HG03575 (cell line): ENCODE measurements at regions not wholly inside any gene's neighbourhood (a gene's known extent, or its start where the extent isn't known, plus 50 kb on each side); places are given as distances from the start of the nearest gene placed in this dataset.

Experiments
- ATAC-seq: cut with Tn5 transposase; IDR thresholded peaks from one replicate; pipeline ENCODE4 v1.9.1; 2021; ENCODE audit not compliant: unreplicated experiment, insufficient number of reproducible peaks, low FRiP score; ENCODE audit errors: extremely low read depth

DNA sequence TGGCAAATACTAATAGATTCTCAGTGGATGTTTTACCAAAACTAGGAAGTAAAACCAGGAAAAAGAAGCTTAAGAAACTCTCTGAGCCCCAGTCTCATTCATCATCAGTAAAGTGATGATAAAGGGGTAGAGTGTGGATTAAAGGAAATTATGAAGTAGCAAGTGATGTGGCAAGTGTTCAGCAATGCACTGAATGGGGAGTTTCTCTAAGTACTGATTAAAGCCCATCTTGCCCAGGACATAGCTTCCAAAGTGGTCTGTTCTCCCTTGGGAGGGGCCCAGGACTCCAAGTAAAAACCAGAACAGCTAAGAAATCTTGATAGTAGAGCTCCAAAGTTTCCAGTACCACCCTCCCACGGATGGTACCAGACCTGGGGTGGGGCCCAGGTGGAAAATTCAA is 137.3 kb downstream of the WNT5A start:
- no peak for ATAC-seq

DNA sequence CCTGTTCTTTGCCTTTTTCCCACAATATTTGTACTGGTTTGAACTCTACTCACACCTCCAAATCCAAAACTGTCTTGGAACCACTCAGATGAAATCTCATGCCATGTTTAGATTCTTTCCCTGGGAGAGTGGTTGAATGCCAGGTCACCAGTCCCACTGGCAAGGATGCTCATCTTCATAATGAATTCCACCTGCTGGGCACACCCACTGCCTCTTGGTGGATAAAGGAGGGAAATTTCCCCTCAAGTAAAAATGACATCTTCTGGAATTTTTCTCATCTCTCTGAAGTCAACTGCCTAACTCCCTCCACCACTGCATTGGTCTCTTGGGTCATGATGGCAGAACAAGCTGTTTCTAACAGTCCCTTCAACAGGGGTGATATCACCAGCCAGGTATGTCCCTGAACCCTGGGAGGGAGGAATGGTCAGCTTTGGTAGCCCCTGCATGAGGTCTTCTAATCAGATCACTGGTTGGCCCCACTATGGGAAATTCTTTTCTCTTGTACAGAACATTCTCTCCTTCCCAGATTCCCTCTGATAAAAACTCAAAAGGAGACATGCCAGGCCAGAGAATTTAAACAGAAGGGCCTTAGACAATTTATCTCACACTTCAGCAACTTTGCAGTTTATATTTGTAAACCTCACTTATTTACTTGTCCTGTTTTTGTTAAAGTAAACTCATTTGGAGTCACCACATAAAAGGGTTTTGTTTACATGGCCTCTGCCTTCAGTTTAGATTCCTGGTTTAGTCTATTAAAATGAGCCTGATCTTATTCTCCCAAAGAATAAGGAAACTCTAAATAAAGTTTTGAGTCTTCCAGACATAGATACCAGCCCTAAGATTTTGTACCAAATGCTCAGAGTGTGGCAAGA is 143.4 kb downstream of the WNT5A start:
- no peak for ATAC-seq

DNA sequence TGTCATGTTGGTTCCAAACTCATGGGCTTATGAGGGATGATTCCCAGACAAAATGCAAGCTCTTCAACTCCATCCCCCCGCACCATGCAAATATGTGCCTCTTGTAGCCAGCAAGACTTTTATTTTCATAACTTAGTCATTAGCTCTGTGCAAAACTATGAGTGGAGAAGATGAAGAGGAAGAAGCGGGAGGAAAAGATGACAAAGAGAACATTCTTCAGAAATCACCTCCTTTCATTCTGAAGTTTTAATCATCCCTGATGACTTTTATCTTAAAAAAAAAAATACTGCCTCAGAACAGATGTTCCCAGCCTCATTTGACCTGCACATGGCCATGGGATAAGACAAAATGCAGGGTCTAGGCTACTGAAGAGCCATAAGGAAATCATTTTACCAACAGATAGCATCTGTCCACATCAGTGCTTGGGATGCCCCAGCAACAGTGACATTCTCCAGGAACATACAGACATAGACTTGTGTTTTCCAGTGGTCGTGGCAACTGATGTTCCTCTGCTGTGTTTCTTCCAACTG is 145.5 kb downstream of the WNT5A start:
- ATAC-seq: no peak

DNA sequence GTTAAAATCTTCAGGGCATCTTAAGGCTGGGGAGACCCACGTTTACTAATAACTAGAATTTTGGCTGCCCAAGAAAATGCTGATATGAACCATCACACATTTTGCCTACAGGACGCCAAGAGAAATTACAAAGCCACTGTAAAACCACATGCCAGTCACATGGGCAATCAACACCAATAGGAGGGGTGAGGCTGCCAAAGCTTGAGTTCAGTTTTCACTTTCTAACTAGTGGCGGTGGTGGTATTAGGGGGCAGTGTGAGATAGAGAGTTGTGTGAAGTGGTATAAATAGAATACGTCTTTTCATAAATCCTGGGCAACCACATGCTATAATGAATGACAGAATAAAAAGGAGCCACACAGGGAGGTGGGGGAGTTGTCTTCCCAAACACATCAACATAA is 147.3 kb downstream of the WNT5A start:
- no peak for ATAC-seq

DNA sequence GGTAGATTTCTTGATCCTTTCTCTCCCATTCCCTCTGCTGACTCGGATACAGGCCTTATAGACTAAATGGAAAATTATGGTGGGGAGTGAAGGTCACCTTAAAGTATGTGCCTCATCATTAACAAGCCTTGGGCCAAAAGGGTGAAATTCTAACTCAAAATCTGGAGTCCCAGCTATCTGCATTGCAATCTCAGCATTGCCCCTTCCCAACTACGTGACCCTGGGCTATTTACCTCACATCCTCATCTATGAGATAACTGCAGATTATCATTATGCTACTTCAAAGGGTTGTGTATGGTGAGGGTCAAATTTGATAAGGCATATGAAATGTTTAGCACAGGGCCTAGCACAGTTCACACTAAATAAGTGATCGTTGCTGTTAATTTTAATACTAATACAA is 147.7 kb downstream of the WNT5A start:
- ATAC-seq: no peak

DNA sequence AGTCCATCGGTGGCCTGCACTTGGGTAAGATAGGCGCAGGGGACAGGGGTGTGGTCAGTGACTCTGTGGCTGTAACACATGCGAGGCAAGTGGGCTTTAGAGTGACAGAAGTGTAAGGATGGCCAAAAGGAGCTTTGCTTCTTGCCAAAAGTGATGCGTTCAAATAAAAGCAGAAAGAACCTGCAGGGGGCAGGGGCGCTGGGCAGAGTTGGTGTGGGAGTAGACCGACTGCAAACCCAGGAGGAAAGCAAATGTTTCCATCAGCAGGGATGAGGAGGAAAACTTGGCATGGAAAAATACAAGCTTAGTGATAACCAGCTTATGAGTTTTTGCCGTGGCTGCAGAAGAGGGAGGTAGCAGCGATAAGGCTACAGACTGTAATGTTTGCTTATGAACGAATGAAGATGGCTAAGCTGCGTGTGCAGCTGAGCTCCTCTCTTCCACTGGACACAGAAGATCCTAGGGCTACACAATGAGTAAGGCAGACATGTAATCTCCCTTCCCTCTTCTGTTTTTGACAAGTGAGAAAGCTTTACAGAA is 149.4 kb downstream of the WNT5A start:
- no peak for ATAC-seq

DNA sequence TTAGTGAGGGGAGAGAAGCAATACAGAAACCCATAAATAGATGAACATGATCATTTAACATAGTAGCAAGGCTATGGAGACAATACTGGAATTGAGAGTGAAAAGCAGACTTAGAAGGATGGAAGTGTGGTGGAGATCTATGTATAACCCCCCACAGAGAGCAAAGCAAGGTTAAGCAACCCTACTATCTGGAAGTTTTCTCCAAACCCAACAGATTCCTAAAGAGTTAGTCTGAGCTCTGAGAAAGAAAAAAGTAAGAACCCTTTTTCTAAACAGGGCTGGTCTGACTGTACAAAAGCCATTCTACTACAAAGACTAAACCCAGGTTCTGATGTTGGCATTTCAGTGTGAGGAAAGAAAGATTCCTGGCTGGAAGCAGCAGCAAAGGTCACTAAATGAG is 153.2 kb downstream of the WNT5A start:
- ATAC-seq: no peak

DNA sequence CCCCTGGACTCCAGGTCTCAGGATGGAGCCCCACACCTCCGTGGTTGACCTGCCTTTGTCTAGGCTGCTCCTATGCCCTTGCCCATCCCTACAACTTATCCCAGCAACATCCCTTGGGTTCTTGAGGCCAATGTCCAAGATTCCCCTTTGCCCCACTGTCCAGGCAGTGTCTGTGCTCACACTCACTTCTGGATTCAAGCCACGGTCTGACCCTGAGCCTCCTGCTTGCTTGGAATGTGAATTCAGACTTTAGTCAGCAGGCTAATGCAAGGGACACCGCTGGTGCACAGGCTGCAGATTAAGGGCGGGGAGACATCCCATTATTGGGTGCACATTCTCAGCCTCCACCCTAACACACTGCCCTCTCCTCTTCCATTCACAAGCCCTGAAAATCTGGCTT is 154.1 kb downstream of the WNT5A start:
- ATAC-seq: no peak

DNA sequence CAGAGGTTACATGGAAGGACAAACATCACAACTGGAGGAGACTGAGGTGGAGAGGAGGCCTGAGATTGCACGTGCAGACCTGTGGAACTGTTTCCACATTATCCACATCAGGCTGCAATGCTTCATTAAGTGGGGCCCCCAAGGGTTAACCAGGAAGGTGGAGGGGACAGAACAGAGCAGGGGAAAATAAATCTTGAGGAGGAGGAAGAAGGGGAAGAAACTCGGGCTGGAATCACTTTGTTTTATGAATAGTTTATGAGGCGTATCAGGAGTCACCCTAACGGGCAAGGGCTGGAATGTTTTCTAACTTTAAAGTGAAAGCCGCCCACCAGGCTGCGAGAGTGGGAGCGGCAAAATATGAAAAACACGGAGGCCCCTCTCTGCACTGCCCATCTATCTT is 154.9 kb downstream of the WNT5A start:
- ATAC-seq: no peak

DNA sequence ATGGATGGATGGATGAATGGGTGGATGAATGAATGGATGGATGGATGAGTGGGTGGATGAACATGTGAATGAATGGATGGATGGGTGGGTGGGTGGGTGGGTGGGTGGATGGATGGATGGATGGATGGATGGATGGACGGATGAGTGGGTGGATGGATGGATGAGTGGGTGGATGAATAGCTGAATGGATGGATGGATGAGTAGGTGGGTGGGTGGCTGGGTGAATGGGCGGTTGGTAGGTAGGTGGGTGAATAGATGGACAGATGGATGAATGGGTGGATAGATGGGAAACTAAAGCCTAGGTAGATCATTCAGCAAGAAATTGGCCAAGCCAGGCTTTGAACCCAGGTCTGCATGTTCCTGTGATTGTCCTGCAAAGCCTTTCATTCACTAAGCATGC is 155.6 kb downstream of the WNT5A start:
- no peak for ATAC-seq

DNA sequence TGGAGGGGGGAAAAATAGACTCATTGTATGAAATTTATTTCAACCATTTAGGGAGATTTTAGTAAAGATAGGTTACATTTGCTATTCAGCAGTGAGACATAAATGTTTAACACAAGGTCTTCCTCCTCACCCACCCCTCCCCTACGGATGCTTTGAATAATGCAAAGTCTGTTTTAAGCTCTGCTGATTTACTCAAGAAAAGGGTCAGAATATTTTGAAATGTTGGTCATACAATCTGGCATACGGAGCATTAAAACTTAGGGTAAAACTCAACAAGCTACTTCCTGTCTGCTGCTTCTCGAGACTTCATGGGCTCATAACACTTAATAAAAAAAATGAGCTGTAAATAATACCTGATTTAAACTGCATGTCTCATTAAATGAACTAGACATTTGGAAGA is 156.3 kb downstream of the WNT5A start:
- ATAC-seq: no peak

DNA sequence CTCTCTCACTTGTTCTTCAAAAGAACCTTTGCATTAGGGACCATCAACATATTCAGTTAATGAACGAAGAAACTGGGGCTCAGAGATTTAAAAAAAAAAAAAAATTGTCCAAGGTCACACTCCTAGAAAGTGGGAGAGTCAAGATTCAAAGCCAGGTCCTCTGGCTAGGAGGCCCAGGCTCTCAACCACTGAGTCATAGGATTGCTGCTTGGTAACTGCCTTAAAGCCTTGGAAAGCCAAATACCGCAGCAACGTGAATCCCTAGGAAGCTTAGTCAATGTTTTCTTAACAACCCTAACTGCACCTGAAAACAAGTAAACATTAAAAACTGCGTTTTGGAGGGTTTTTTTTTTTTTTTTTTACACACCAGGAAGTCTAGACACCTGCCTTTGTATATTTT is 156.8 kb downstream of the WNT5A start:
- no peak for ATAC-seq

DNA sequence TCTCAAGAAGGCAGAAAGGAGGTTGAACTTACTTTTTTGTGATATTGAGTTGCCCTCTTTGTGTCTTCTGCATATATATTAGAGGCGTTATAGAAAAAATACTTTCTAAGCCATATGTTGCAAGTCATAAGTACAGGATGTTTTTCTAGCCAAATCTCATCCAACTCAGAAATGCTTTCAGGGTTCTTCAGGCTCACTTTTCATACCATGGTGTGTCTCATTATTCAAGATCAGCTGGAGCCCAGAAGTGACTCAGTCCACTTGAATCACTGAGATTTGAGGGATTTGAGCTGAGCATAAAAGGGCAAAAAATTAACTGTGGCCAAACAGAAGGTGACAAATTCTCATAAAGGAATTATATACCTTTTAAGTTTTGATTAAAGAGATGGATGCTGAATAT is 157.3 kb downstream of the WNT5A start:
- no peak for ATAC-seq

DNA sequence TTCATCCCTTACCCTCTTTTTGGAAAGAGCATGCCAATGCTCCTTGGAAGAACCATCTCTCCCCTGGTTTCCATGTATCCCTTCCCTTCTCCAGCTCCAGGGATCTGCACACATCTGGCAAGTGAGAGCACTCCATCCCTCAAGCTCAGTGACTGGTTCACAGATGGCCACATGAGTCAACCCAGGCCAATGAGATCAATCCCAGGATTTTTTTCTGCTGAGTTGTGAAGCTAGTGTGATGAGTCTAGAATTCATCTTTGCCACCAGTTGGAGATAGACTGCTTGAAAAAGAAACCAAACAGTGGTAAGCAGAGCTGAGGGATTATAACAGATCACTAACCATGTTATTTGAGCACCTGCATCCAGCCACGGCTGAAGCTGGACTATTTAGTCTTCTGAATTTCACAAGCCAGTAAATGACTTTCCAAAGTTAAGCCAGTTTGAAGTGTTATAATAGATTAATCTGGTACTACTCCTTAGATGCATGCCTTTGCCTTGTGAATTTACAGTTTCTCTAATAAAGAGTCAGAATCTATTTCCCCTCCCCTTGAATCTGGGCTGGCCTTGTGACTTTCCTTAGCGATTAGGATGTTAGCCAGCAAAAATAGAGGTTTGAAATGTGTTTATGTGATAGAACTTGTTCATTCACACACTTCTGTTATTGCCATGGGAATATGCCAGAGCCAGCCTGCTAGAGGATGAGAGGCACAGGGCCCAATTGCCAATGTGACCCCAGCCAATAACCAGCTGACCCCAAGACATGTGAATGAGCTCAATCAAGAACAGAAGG is 159.8 kb downstream of the WNT5A start:
- ATAC-seq: no peak

DNA sequence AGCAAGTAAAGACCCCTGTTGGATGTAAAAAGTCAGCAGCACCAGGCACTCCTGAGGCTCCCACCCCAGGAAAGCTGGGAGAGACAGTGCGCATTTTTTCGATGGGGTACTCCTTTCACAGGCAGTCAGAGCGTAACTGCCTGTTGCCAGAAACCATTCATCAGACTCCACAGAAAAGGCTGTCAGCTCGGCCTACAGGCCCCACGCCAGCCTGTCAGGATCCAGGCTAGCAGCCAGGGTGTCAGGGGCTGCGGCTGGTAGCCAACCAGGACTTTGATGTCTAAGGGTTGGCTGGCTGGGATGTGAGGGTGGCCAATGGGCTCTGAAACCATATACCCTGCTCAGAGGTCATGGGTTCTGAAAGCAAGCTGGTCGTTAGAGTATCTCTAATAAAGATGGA is 164.5 kb downstream of the WNT5A start:
- no peak for ATAC-seq

DNA sequence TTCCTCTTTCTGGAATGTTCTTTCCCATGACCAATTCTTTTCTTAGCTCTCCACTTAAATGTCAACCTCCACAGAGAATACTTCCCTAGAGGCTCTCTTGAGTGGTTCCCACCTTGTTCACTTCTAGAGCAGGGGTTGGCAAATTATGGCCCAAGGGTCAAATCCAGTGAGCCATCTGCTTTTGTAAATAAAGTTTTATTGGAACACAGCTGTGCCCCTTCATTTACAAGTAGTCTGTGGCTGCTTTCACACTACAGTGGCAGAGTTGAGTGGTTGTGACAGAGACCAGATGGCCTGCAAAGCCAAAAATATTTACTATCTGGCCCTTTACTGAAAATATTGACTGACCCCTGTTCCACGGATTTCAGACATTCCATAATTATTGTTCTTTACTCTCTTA is 166.2 kb downstream of the WNT5A start:
- no peak for ATAC-seq

DNA sequence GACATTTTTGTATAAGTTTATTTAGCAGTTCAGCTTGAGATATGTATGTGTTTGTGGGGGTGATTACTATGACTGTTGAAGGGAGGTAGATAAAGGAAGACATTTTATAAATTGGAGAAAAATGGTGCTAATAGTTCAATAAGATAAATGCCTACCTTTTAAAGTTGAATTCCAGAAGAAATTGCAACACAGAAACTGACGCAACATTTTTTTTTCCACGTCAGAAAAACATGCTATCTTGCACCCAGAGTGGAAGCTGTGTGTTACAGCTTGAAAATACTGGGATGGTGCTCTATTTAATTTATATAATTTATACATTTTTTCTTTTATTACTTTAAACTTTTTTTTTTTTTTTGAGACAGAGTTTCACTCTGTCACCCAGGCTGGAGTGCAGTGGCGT is 171.7 kb downstream of the WNT5A start:
- no peak for ATAC-seq

DNA sequence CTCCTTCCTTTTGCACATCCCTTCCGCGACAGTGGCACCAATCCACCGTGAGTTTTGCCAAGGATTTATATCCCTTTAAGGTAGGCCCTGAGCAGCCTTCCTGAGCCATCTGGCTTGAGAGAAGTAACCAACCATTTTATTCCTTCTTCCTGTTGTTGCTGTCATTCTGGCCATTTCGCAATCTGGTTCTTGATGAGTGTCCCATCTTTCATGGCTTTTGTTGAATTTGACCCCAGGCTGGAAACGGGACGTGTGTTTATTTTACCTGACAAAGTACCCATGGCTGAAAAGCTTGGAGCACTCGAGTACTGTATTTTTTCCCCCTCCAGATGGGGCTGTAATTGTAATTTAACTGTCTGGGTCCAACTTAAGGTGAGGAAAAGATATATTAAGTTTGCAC is 173.4 kb downstream of the WNT5A start:
- no peak for ATAC-seq

DNA sequence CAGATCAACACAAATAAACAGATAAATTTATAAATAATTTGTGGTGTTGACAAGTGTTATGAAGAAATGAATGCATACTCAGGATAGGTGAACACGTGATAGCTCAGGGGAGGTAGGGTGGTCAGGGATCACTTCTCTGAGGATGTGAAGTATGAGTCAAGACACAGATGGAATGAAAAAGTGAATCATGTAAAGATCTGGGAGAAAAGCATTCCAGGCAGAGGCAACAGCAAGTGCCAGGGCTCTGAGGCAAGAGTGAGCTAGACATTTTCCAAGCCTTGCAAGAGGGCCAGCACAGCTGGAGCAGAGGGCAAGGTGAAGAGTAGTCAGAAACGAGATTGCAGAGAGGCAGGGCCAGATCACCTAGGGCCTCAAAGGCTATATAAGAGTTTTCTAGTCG is 177.8 kb downstream of the WNT5A start:
- no peak for ATAC-seq

DNA sequence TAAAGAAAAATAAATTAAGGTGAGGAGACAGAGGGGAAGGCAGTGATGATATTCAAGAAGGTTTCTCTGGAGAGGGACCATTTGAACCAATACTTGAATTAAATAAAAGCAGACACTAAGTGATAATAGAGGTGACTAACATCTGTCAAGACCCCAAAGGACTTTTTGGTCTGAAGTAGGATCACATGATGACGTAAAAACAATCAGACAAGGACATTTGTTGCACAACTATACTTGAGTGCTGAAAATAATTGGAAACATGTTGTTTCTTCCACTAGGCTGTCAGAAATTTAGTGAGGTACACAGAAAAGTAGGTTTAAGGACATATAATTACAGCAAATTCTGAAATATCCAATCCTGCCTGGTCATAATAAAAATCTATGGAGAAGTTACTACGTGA is 179.5 kb downstream of the WNT5A start:
- ATAC-seq: no peak
